K562 (cell line): ENCODE measurements at regions not wholly inside any gene's neighbourhood (a gene's known extent, or its start where the extent isn't known, plus 50 kb on each side); places are given as distances from the start of the nearest gene placed in this dataset.

Source experiments
- ATAC-seq: fragments of 200-7000 bp; cut with Tn5 transposase; 3 replicates; pipeline ENCODE4 v1.9.1; 2020; ENCODE audit warnings: moderate library complexity
- BruUV-seq: library from RNA; stranded (reverse); fragments of 400-500 nt; replicated peaks from 2 replicates; lab custom pipeline; 2021; lab: Mats Ljungman, UMichigan
- CTCF ChIA-PET: fragments of 300-600 bp; formaldehyde crosslinking; extraction: SDS; loops from one replicate; lab custom pipeline; 2021; ENCODE audit warnings: low intra/inter-chr PET ratio; lab: Yijun Ruan, JAX
- POLR2A ChIA-PET: fragments of 300-600, 350-650 bp; sonication (Branson Sonifier 250); formaldehyde crosslinking; extraction: SDS; loops from one replicate; lab custom pipeline; 2021; ENCODE audit warnings: antibody characterized with exemption, inconsistent platforms; lab: Yijun Ruan, JAX
- DNase-seq, 4 experiments: peaks; one replicate each; pipeline versions ENCODE4 v3.0.0 to v3.0.0-alpha.2; 2011 to 2018; ENCODE audit warnings: low spot score in 3 of 4, mixed read lengths in 3 of 4; ENCODE audit errors: extremely low read depth in 1 of 4
- FAIRE-seq: peaks from 2 replicates; lab custom pipeline; 2011; peaks lifted over from hg19 to GRCh38; lab: Jason Lieb, UNC
- H2AFZ ChIP-seq: 2 replicates; pipeline ENCODE4 v1.6.0; 2011; ENCODE audit warnings: low read depth, low read length, control low read depth, inconsistent platforms
- H3K27ac ChIP-seq: fragments of 200-600 bp; 3 replicates; pipeline ENCODE4 v1.8.0; 2011; ENCODE audit warnings: low read depth, mild to moderate bottlenecking, control low read depth, inconsistent platforms, low read length, moderate library complexity, mixed read lengths; ENCODE audit errors: extremely low read depth
- H3K27me3 ChIP-seq, 2 experiments: fragments of 300-600 bp in 1 of 2; 2 replicates in 1 of 2; 3 replicates in 1 of 2; pipeline versions ENCODE4 v1.6.0 to v1.8.0; 2011; ENCODE audit warnings: inconsistent platforms in 2 of 2, low read length in 2 of 2, mild to moderate bottlenecking in 1 of 2, mixed read lengths in 1 of 2, moderate library complexity in 1 of 2; ENCODE audit not compliant: control insufficient read depth in 2 of 2, insufficient read depth in 2 of 2
- H3K36me3 ChIP-seq: fragments of 300-600 bp; 3 replicates; pipeline ENCODE4 v1.8.0; 2011; ENCODE audit warnings: mild to moderate bottlenecking, low read length, inconsistent platforms; ENCODE audit not compliant: control insufficient read depth, insufficient read depth
- H3K4me1 ChIP-seq, 2 experiments: fragments of 200-600 bp in 1 of 2; replicated peaks in 1 of 2; 2 replicates in 1 of 2; 3 replicates in 1 of 2; pipeline versions ENCODE4 v1.5.1 to v1.8.0; 2011; ENCODE audit warnings: inconsistent platforms in 2 of 2, low read length in 2 of 2, mild to moderate bottlenecking in 1 of 2, mixed read lengths in 1 of 2, moderate library complexity in 1 of 2; ENCODE audit not compliant: control insufficient read depth in 2 of 2, insufficient read depth in 2 of 2
- H3K4me2 ChIP-seq: 2 replicates; pipeline ENCODE4 v1.6.1; 2011; ENCODE audit warnings: low read length, control low read depth, inconsistent platforms, mixed read lengths; ENCODE audit not compliant: insufficient read depth
- H3K4me3 ChIP-seq: fragments of 200-600 bp; sonication (generic), shearing (Covaris generic); 2 replicates; pipeline ENCODE4 v1.5.1; 2016; ENCODE audit warnings: control low read depth, inconsistent platforms
- H3K79me2 ChIP-seq: fragments of 200-600 bp; 3 replicates; pipeline ENCODE4 v1.8.0; 2011; ENCODE audit warnings: low read length, inconsistent platforms; ENCODE audit not compliant: control insufficient read depth, insufficient read depth
- H3K9ac ChIP-seq, 2 experiments: 2 replicates each; pipeline versions ENCODE4 v1.6.0 to v1.6.1; 2011; ENCODE audit warnings: low read depth in 2 of 2, low read length in 2 of 2, control low read depth in 1 of 2, inconsistent platforms in 1 of 2, mild to moderate bottlenecking in 1 of 2, mixed read lengths in 1 of 2; ENCODE audit not compliant: insufficient read depth in 1 of 2
- H3K9me1 ChIP-seq: one replicate; pipeline ENCODE4 v1.6.0; 2011; ENCODE audit warnings: inconsistent platforms, mild to moderate bottlenecking, low read length, moderate library complexity; ENCODE audit not compliant: control insufficient read depth, insufficient read depth
- H3K9me3 ChIP-seq: replicated peaks from 2 replicates; pipeline ENCODE4 v1.5.1; 2011; ENCODE audit warnings: low read depth, low read length, inconsistent platforms; ENCODE audit not compliant: control insufficient read depth, insufficient read depth
- H4K20me1 ChIP-seq: replicated peaks from 2 replicates; pipeline ENCODE4 v1.6.1; 2011; ENCODE audit warnings: low read length, inconsistent platforms, mixed read lengths; ENCODE audit not compliant: control insufficient read depth, insufficient read depth
- ATF6 ChIP-seq: sonication (generic); formaldehyde crosslinking; IDR thresholded peaks from 2 replicates; pipeline ENCODE4 v1.4.0; 2020; ENCODE audit warnings: mild to moderate bottlenecking, missing genetic modification reagents
- BRF2 ChIP-seq: IDR thresholded peaks from 3 replicates; pipeline ENCODE4 v1.6.1; 2011; ENCODE audit warnings: borderline replicate concordance, mild to moderate bottlenecking; ENCODE audit not compliant: insufficient read length, insufficient read depth
- ELF1 ChIP-seq: fragments of 200-800 bp; sonication (Bioruptor generic); IDR thresholded peaks from 2 replicates; pipeline ENCODE4 v1.6.1; 2016; ENCODE audit warnings: missing genetic modification characterization, missing compliant biosample characterization
- FOS ChIP-seq: IDR thresholded peaks from 3 replicates; pipeline ENCODE4 v1.6.1; 2011; ENCODE audit not compliant: insufficient read length; ENCODE audit errors: extremely low read depth
- FOXM1 ChIP-seq, 2 experiments: fragments of 450-650 bp in 1 of 2; sonication (generic) in 1 of 2; formaldehyde crosslinking in 1 of 2; IDR thresholded peaks; 2 replicates each; pipeline versions ENCODE4 v1.6.1 to v1.9.0; 2017 to 2022; ENCODE audit warnings: low read depth in 2 of 2, mild to moderate bottlenecking in 2 of 2, missing genetic modification reagents in 1 of 2, moderate library complexity in 1 of 2
- LEF1 ChIP-seq: fragments of 450-650 bp; IDR thresholded peaks from 2 replicates; pipeline ENCODE4 v1.6.1; 2016; ENCODE audit warnings: mild to moderate bottlenecking
- OTX1 ChIP-seq: fragments of 450-650 bp; formaldehyde crosslinking; IDR thresholded peaks from 2 replicates; pipeline ENCODE4 v1.4.0; 2022; ENCODE audit warnings: mild to moderate bottlenecking
- RBFOX2 ChIP-seq: fragments of 200-400 bp; formaldehyde crosslinking; IDR thresholded peaks from 2 replicates; pipeline ENCODE4 v1.6.1; 2017; ENCODE audit warnings: low read depth, mild to moderate bottlenecking, low read length, moderate library complexity
- SREBF1 ChIP-seq: fragments of 150-350 bp; IDR thresholded peaks from 2 replicates; pipeline ENCODE4 v1.6.1; 2014; ENCODE audit warnings: antibody characterized with exemption, low read depth, low read length, borderline replicate concordance
- SRF ChIP-seq, 2 experiments: fragments of 250-450, 450-650 bp in 1 of 2; sonication (Bioruptor Pico) in 1 of 2; sonication (generic) in 1 of 2; formaldehyde crosslinking; IDR thresholded peaks; 2 replicates each; pipeline versions ENCODE4 v1.5.0 to v1.5.1; 2020 to 2022; ENCODE audit warnings: mild to moderate bottlenecking in 1 of 2, missing genetic modification reagents in 1 of 2
- TARDBP ChIP-seq: fragments of 450-650 bp; IDR thresholded peaks from 2 replicates; pipeline ENCODE4 v1.6.1; 2016
- TCF3 ChIP-seq: sonication (generic); formaldehyde crosslinking; IDR thresholded peaks from 2 replicates; pipeline ENCODE4 v1.4.0; 2020; ENCODE audit warnings: mild to moderate bottlenecking, missing genetic modification reagents
- ZC3H11A ChIP-seq: IDR thresholded peaks from 2 replicates; pipeline ENCODE4 v1.6.1; 2012; ENCODE audit warnings: low read depth, low read length, improper control_type of control experiment
- ZFP36 ChIP-seq: fragments of 150-350 bp; IDR thresholded peaks from 2 replicates; pipeline ENCODE4 v1.6.1; 2018; ENCODE audit warnings: low read length, low read depth; ENCODE audit not compliant: partially characterized antibody
- ZNF175 ChIP-seq: fragments of 200-800 bp; sonication (Bioruptor generic); IDR thresholded peaks from 2 replicates; pipeline ENCODE4 v1.6.1; 2016; ENCODE audit warnings: low read depth, mild to moderate bottlenecking, missing genetic modification characterization, missing compliant biosample characterization
- ZNF583 ChIP-seq: fragments of 250-450 bp; sonication (Bioruptor Pico); IDR thresholded peaks from 2 replicates; pipeline ENCODE4 v1.4.0; 2020
- WGBS: fragments of 100-300 bp; shearing (Covaris generic); methylation state at CpG from one replicate; pipeline ENCODE4 v1.1.6; 2016; ENCODE audit warnings: low coverage, mixed read lengths; ENCODE audit not compliant: insufficient coverage; ENCODE audit errors: missing lambda C conversion rate; 5-methylcytosine and 5-hydroxymethylcytosine counted together
- in situ Hi-C: fragments of 300-500 bp; cut with MboI; formaldehyde crosslinking; loops from 4 replicates; pipeline ENCODE4 v1.15.0; 2018; ENCODE audit warnings: inconsistent platforms, mixed read lengths
- intact Hi-C: fragments of 100-400 bp; cut with micrococcal nuclease; formaldehyde crosslinking; loops from 2 replicates; pipeline ENCODE4 v1.14.2; 2022

DNA sequence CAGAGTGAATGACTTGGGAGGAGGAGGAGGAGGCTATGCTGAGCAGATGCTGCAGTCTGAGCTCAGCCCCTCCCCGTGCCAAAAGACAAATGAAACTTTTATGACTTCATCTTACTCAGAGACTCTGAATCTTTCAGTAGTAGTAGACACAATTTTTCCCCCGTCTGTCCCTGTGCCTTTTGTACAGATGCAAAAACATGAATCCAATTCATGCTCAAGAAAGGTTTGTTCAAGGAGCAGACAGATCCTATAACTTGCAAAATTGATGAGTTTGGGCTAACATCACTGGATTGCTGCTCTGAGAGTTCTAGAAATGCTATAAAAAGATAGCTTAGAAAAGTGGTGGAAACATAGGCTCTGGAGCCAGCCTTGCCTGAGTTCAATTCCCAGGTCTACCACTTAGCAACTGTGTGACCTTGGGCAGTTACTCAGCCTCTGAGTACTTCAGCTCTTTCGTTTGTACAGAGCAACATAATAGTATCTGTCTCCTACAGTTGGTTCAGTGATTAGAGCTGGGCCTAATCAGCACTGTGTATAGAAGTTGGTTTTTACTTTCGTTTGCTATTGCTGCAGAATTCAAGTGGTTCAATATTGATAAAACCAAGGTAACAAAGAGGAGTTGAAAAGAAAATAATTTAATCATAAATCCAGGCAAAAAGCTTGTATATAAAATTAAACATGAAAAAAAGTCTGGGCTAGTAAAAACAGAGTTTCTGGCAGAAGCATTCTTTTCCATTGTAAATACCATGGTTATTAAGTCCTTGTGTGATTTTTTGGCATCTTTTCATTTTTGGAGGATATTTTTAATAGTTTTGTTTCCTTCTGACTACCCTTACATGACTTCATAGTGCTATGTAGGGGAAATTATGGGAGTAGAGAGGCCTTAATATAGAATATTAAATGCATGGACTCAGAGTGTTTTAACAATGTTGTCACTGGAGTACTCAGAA, 174.2 kb upstream of the ZNF32 start:
- H3K4me1 ChIP-seq, result no peaks in the 10 kb centered on the region
- H2AFZ ChIP-seq, result no peak overlapping the region
- CTCF ChIA-PET, result no interaction called here
- in situ Hi-C loops, result no loop called here
- no peaks in the 10 kb centered on the region for H3K9me3 ChIP-seq
- WGBS, result 0% methylated on average over 4 of the region's 4 CpGs
- DNase-seq (no peak), ATAC-seq (no peak), FAIRE-seq (no peak)
- H3K9me1 ChIP-seq, result no peaks in the 10 kb centered on the region
- no peak overlapping the region for H3K4me3 ChIP-seq
- no peaks in the 10 kb centered on the region for H4K20me1 ChIP-seq
- TF ChIP-seq ELF1 (tag) (no peak), FOS (no peak), FOXM1 (IDR thresholded peaks at IDR 0.05; ENCODE audit: low read depth) (no peak), FOXM1 (CRISPR knock-in tag; IDR thresholded peaks at IDR 0.05; ENCODE audit: low read depth) (no peak), ZNF583 (CRISPR knock-in tag) (no peak), ZNF175 (CRISPR knock-in tag) (no peak), ZC3H11A (no peak), SREBF1 (no peak), TARDBP (no peak), SRF (CRISPR knock-in tag; IDR thresholded peaks at IDR 0.05) (no peak), ATF6 (no peak), TCF3 (CRISPR knock-in tag) (no peak), OTX1 (CRISPR knock-in tag) (no peak), ZFP36 (no peak), LEF1 (no peak), RBFOX2 (no peak), BRF2 (no peak)
- TF ChIP-seq, all 486 proteins: peak for 0
- no peak overlapping the region for H3K9ac ChIP-seq
- H3K27ac ChIP-seq, result no peak overlapping the region
- intact Hi-C loops, result no loop called here
- H3K36me3 ChIP-seq, result no peaks in the 10 kb centered on the region
- POLR2A ChIA-PET, result interaction anchor here (0.6 kb wide), 1 partner anchor 129 kb away, joined by 3 read pairs; no protein-coding TSS in a partner anchor
- H3K4me2 ChIP-seq, result no peak overlapping the region
- H3K27me3 ChIP-seq, result peaks cover 5 to 44% of the 10 kb centered on the region in 2 experiments
- BruUV-seq, result no TSS peak
- H3K79me2 ChIP-seq, result no peaks in the 10 kb centered on the region
